ENCODE measurements at regions not wholly inside any gene's neighbourhood (a gene's known extent, or its start where the extent isn't known, plus 50 kb on each side); places are given as distances from the start of the nearest gene placed in this dataset.

GRCh38 chr1:58971629-58972140 lies 187.8 kb upstream of the JUN start (continued):
- TF ChIP-seq ARID3B (CRISPR knock-in tag; IDR thresholded peaks at IDR 0.05; ENCODE audit: borderline replicate concordance) (no peak), IRF1 (CRISPR knock-in tag; IDR thresholded peaks at IDR 0.05; ENCODE audit: borderline replicate concordance) (no peak), FOXM1 (IDR thresholded peaks at IDR 0.05; ENCODE audit: low read depth) (no peak), FOXM1 (CRISPR knock-in tag; IDR thresholded peaks at IDR 0.05; ENCODE audit: low read depth) (no peak), NUFIP1 (IDR thresholded peaks at IDR 0.05; ENCODE audit: partially characterized antibody) (no peak), SRSF1 (IDR thresholded peaks at IDR 0.05; ENCODE audit: low read depth, low read length) (no peak), ZNF277 (CRISPR knock-in tag; IDR thresholded peaks at IDR 0.05; ENCODE audit: borderline replicate concordance) (no peak), ZNF717 (CRISPR knock-in tag; IDR thresholded peaks at IDR 0.05) (no peak), GATAD2B (IDR thresholded peaks at IDR 0.05; ENCODE audit: borderline replicate concordance) (no peak), OTX1 (CRISPR knock-in tag; IDR thresholded peaks at IDR 0.05) (no peak), CBX1 (IDR thresholded peaks at IDR 0.05; ENCODE audit: low read depth) (no peak), ZBED1 (IDR thresholded peaks at IDR 0.05) (no peak), ATF6 (CRISPR knock-in tag; IDR thresholded peaks at IDR 0.05) (no peak), SMARCA5 (IDR thresholded peaks at IDR 0.05) (no peak), GTF3C2 (IDR thresholded peaks at IDR 0.05; ENCODE audit: borderline replicate concordance, extremely low read depth, insufficient read length) (no peak), TRIM24 (IDR thresholded peaks at IDR 0.05) (peak; percentile 53 to 76), RFX5 (IDR thresholded peaks at IDR 0.05; ENCODE audit: low read depth, low read length) (no peak), PHF21A (IDR thresholded peaks at IDR 0.05; ENCODE audit: borderline replicate concordance, low read depth) (no peak), PKNOX1 (IDR thresholded peaks at IDR 0.05) (peak; percentile 63), KDM1A (IDR thresholded peaks at IDR 0.05) (peak; percentile 93 to 95), ZNF184 (CRISPR knock-in tag; IDR thresholded peaks at IDR 0.05) (no peak), SUPT5H (IDR thresholded peaks at IDR 0.05) (no peak)
